CD4-positive, CD25-positive, alpha-beta regulatory T cell (primary cell): ENCODE measurements at regions not wholly inside any gene's neighbourhood (a gene's known extent, or its start where the extent isn't known, plus 50 kb on each side); places are given as distances from the start of the nearest gene placed in this dataset.
"Not testable (repeated sequence)": the region's sequence is repeated elsewhere in the genome, so short reads cannot be mapped to it uniquely, and the experiment has no call there.

Source experiments
- ATAC-seq, 2 donors: fragments of 150-1000 bp; cut with Tn5 transposase; one replicate each; pipeline ENCODE4 v1.10.0; 2021; ENCODE audit warnings: low read depth in 2 of 2, moderate number of reproducible peaks in 2 of 2, moderate library complexity in 1 of 2
- DNase-seq, 3 donors: peaks; one replicate each; pipeline versions ENCODE4 v3.0.0 to v3.0.0-alpha.2; 2012 to 2022; ENCODE audit warnings: mixed read lengths in 1 of 3
- H3K27ac ChIP-seq: one replicate; pipeline ENCODE4 v1.7.0; 2013; ENCODE audit warnings: mild to moderate bottlenecking, low read length; ENCODE audit not compliant: insufficient read depth, poor library complexity, severe bottlenecking
- H3K27me3 ChIP-seq: one replicate; pipeline ENCODE4 v1.7.0; 2013; ENCODE audit warnings: low read length; ENCODE audit not compliant: control insufficient read depth, insufficient read depth
- H3K36me3 ChIP-seq: one replicate; pipeline ENCODE4 v1.7.0; 2013; ENCODE audit warnings: mild to moderate bottlenecking, low read length, moderate library complexity; ENCODE audit not compliant: control insufficient read depth, insufficient read depth
- H3K4me1 ChIP-seq: 2 replicates; pipeline ENCODE4 v1.7.0; 2013; ENCODE audit warnings: mild to moderate bottlenecking, low read length; ENCODE audit not compliant: insufficient read depth, control insufficient read depth, poor library complexity, severe bottlenecking
- H3K4me3 ChIP-seq: one replicate; pipeline ENCODE4 v1.7.0; 2013; ENCODE audit warnings: low read depth, mild to moderate bottlenecking, low read length, moderate library complexity
- H3K9me3 ChIP-seq, 2 experiments: 1 replicate in 1 of 2; 2 replicates in 1 of 2; pipeline ENCODE4 v1.7.0; 2013; ENCODE audit warnings: low read length in 2 of 2, mild to moderate bottlenecking in 1 of 2, moderate library complexity in 1 of 2; ENCODE audit not compliant: control insufficient read depth in 2 of 2
- H3K27ac Mint-ChIP-seq, 3 donors: one replicate each; pipeline ENCODE4 v1.8.0; 2020 to 2022; ENCODE audit warnings: mild to moderate bottlenecking in 3 of 3, mixed read lengths in 3 of 3, moderate library complexity in 2 of 3
- H3K27me3 Mint-ChIP-seq: one replicate; pipeline ENCODE4 v1.8.0; 2022; ENCODE audit warnings: mild to moderate bottlenecking, mixed read lengths
- H3K36me3 Mint-ChIP-seq: one replicate; pipeline ENCODE4 v1.8.0; 2020; ENCODE audit warnings: mixed read lengths
- H3K4me1 Mint-ChIP-seq, 4 donors: one replicate each; pipeline ENCODE4 v1.8.0; 2020 to 2022; ENCODE audit warnings: mixed read lengths in 4 of 4, mild to moderate bottlenecking in 1 of 4
- H3K4me3 Mint-ChIP-seq, 4 donors: one replicate each; pipeline ENCODE4 v1.8.0; 2020 to 2022; ENCODE audit warnings: mild to moderate bottlenecking in 4 of 4, mixed read lengths in 4 of 4, moderate library complexity in 3 of 4
- H3K9me3 Mint-ChIP-seq, 7 donors: one replicate each; pipeline ENCODE4 v1.8.0; 2020 to 2022; ENCODE audit warnings: mixed read lengths in 7 of 7, mild to moderate bottlenecking in 3 of 7, moderate library complexity in 2 of 7

DNA sequence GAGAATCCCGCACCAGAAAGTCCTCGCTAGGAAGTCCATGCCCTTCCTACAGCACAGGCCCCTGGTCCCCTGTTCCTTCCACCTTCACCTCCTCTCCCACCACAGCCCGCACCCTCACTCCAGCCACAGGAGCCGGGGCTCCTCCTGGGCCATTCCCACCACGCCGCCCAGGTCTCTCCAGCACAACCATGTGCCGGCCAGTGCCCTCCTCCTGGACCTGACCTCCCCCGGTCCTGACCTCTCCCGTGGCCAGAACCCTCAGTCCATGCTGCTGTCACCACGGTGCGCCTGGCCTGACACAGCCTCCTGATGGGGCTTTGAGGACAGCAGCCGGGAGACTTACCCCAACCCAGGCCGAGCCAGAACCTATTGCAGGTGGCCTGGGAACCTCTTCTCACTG lies 1446.6 kb upstream of the TPTE start:
- ATAC-seq, H3K36me3 Mint-ChIP-seq, H3K9me3 Mint-ChIP-seq, H3K4me3 ChIP-seq, H3K36me3 ChIP-seq, H3K9me3 ChIP-seq, H3K27ac ChIP-seq, H3K27ac Mint-ChIP-seq, H3K27me3 ChIP-seq, H3K4me1 ChIP-seq, H3K4me1 Mint-ChIP-seq, H3K4me3 Mint-ChIP-seq, H3K27me3 Mint-ChIP-seq, DNase-seq: not testable (repeated sequence)

DNA sequence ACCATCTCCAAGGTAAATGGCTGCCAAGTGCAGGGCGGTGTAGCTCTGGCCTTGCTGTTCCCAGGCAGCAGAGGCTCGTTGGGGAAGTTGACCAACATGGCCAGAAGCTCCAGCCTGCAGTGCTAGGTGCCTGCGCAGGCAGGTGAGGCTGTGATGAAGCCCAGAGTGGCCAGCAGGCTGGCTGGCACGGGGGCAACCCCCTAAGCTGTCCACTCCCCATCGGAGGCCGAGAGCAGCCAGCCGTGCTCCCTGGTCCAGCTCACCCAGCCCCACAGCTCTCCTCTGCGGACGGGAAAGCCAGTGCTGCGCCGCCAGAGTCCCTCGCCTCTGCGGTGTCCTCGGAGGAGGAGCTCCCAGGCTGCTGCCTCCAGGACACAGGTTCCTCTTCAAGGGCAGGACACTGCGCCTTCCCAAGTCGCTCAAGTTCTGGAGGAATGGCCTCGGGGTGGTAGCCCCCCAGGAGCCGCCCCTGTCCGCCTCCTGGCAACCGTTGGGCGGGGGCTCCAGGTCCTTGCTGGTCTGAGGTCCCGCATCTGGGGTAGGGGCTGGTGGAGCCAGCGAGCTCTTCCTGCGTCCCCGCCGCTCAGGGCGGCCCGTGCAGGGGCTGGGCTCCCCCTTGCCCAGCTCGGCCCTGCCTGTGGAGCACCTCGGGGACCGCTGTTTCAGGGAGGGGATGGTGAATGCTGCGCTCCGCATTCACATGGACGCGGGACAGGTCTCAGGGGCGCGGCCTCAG lies 1438.1 kb upstream of the TPTE start:
- not testable (repeated sequence) for H3K27ac Mint-ChIP-seq, H3K4me1 ChIP-seq, H3K4me3 Mint-ChIP-seq, ATAC-seq, DNase-seq, H3K27me3 ChIP-seq, H3K27me3 Mint-ChIP-seq, H3K4me1 Mint-ChIP-seq, H3K36me3 ChIP-seq, H3K27ac ChIP-seq, H3K9me3 ChIP-seq, H3K4me3 ChIP-seq, H3K9me3 Mint-ChIP-seq, H3K36me3 Mint-ChIP-seq

DNA sequence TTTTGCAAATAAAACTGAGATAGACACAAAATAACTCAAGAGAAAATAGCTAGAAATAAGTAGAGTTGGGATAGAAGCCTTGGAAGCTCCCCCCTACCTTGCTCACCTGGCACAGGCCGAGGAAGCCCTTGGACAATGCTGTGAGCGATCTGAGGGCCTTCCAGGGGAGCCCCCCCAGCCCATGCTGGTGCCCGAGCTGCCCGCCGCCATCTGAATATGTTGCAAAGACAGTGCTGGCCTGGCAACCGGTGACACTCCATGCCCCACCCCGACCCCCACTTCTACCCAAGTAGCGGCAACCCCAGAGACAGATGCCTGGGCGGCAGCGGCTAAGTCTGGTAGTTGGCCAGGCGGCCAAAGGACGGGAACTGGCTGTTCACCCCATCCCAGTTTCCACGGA lies 1435.1 kb upstream of the TPTE start:
- H3K9me3 Mint-ChIP-seq, DNase-seq, H3K4me3 Mint-ChIP-seq, H3K36me3 Mint-ChIP-seq, H3K27ac Mint-ChIP-seq, H3K4me3 ChIP-seq, H3K27me3 ChIP-seq, H3K9me3 ChIP-seq, H3K36me3 ChIP-seq, H3K4me1 Mint-ChIP-seq, H3K27ac ChIP-seq, H3K27me3 Mint-ChIP-seq, ATAC-seq, H3K4me1 ChIP-seq: not testable (repeated sequence)

DNA sequence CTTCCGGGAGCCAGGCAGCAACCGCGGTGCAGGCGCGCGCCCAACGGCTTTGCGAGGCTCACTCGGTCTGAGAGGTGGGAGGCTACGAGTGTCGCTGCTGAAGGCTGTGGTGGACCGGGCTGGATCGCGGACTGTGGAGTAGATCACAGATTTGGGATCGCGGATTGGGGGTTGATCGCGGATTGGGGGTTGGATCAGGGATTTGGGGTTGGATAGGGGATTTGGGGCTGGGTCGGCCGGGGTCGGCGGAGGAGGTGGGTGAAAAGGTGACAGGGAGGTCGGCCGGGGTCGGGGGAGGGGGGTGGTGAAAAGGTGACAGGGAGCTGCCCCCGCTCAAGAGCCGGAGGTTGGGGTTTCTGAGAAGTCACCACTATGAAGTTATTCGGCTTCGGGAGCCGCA lies 1433.6 kb upstream of the TPTE start:
- H3K27me3 Mint-ChIP-seq, DNase-seq, H3K4me1 Mint-ChIP-seq: not testable (repeated sequence)

DNA sequence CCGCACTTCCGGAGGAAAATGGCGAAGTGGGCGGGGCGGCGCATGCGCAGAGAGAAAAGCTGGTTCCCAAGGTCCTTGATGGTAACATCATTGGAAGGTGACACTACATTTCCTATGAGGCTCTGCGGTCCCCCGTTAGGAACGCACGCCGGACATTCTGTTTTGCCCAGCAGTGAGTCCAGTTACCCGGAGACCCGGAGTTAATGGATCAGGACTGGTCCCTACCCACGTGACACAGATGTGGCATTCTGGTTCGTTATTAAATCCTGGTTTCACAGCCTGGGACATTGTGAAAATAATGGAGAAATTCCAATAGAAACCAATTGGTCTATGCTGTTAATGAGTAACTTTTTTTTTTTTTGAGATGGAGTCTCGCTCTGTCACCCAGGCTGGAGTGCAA lies 1391.6 kb upstream of the TPTE start:
- H3K4me1 Mint-ChIP-seq, H3K9me3 Mint-ChIP-seq, H3K36me3 Mint-ChIP-seq, H3K27me3 ChIP-seq, DNase-seq, H3K9me3 ChIP-seq, H3K27ac ChIP-seq, H3K27ac Mint-ChIP-seq, ATAC-seq, H3K4me1 ChIP-seq, H3K4me3 Mint-ChIP-seq, H3K4me3 ChIP-seq, H3K27me3 Mint-ChIP-seq, H3K36me3 ChIP-seq: not testable (repeated sequence)

More for the DNA sequence above, 1433.6 kb upstream of the TPTE start:
- not testable (repeated sequence) for H3K4me1 ChIP-seq, H3K4me3 Mint-ChIP-seq, H3K36me3 Mint-ChIP-seq, H3K27ac ChIP-seq, H3K4me3 ChIP-seq, H3K27me3 ChIP-seq, H3K9me3 ChIP-seq, ATAC-seq, H3K27ac Mint-ChIP-seq, H3K36me3 ChIP-seq, H3K9me3 Mint-ChIP-seq

DNA sequence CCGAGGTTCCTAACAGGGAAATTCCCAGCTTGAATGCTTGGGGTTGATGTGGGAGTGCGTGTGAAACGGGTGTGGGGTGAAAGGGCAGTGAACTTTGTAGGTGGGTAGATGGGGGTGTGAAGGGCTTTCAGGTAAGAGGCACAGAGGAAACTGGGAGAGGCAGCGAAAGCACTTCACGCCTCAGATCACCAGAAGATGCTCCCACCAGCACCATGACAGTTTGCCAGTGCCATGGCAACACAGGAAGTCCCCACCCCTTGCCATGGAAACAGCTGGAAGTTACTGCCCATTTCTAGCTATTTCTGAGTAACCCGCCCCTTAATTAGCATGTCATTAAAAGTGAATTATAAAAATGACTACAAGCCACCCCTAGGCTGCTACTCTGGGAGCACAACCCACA lies 1390.6 kb upstream of the TPTE start:
- not testable (repeated sequence) for ATAC-seq, H3K4me1 ChIP-seq, DNase-seq, H3K27ac ChIP-seq, H3K36me3 Mint-ChIP-seq, H3K27me3 Mint-ChIP-seq, H3K27me3 ChIP-seq, H3K36me3 ChIP-seq, H3K27ac Mint-ChIP-seq, H3K9me3 ChIP-seq, H3K4me3 Mint-ChIP-seq, H3K9me3 Mint-ChIP-seq, H3K4me3 ChIP-seq, H3K4me1 Mint-ChIP-seq
